ENCODE measurements at regions not wholly inside any gene's neighbourhood (a gene's known extent, or its start where the extent isn't known, plus 50 kb on each side); places are given as distances from the start of the nearest gene placed in this dataset.

DNA sequence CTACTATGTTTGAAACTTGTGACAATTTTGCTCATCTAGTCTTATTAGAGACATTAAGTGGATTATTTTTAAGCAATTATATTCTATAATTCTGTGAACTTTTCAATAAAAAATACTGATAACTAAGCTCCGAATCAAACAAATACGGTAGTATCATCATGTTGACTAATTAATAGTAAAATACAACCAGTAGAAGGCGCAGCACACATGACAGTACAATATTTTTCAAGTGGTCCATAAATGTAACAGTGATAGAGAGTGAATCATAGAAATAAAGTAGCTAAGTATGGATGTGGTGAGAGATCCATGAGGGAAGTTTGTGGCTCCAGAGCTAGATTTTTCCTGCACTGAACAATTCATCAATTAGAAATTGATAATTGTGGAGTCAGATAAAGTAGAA is 666.2 kb downstream of the KCTD8 start:
- Histone ChIP-seq H3K9me1 (ENCODE audit: control insufficient read depth, extremely low read depth, insufficient read depth, low read length) (no peaks in the 10 kb centered on the region), H3K27me3 (ENCODE audit: control insufficient read depth, extremely low read depth, insufficient read depth, low read length) (no peaks in the 10 kb centered on the region), H3K27ac (ENCODE audit: control insufficient read depth, insufficient read depth, low read length) (no peak overlapping the region), H4K20me1 (ENCODE audit: control insufficient read depth, extremely low read depth, insufficient read depth, low read length) (no peaks in the 10 kb centered on the region), H3K79me2 (ENCODE audit: control insufficient read depth, insufficient read depth, low read length) (no peaks in the 10 kb centered on the region), H2AFZ (ENCODE audit: control insufficient read depth, low read length) (no peak overlapping the region), H3K9me3 (ENCODE audit: control insufficient read depth, low read depth, low read length) (no peaks in the 10 kb centered on the region), H3K36me3 (ENCODE audit: control insufficient read depth in 2 of 2, extremely low read depth in 1 of 2, insufficient read depth in 2 of 2, low read length in 2 of 2) (no peaks in the 10 kb centered on the region), H3K9ac (ENCODE audit: control insufficient read depth, extremely low read depth, insufficient read depth, low read length) (no peak overlapping the region), H3K4me3 (ENCODE audit: control insufficient read depth in 2 of 3, extremely low read depth in 1 of 3, insufficient read depth in 2 of 3, low read depth in 1 of 3, low read length in 3 of 3) (no peak overlapping the region), H3K4me2 (ENCODE audit: control insufficient read depth, extremely low read depth, insufficient read depth, low read depth, low read length) (no peak overlapping the region), H3K4me1 (ENCODE audit: control insufficient read depth, extremely low read depth, insufficient read depth, low read length) (no peaks in the 10 kb centered on the region)
- TF ChIP-seq EZH2 (IDR thresholded peaks at IDR 0.05; ENCODE audit: low read length) (no peak), CTCF (optimal IDR thresholded peaks at IDR 0.05 in 1 of 3, IDR thresholded peaks at IDR 0.05 in 1 of 3, conservative IDR thresholded peaks at IDR 0.05 in 1 of 3; ENCODE audit: extremely low read depth in 1 of 3, insufficient read depth in 2 of 3, low read length in 3 of 3) (no peak)
- no peak for DNase-seq (ENCODE audit: low read depth, low spot score)
- dilution Hi-C loops (cut with MboI; ENCODE audit: extremely low pct_ligation_motif_present, low sequenced_read_pairs): no loop called here
- FAIRE-seq: no peak

- Histone ChIP-seq H3K27ac (ENCODE audit: control insufficient read depth, insufficient read depth, low read length) (no peak overlapping the region), H3K36me3 (ENCODE audit: control insufficient read depth in 2 of 2, extremely low read depth in 1 of 2, insufficient read depth in 2 of 2, low read length in 2 of 2) (no peaks in the 10 kb centered on the region), H3K4me3 (ENCODE audit: control insufficient read depth in 2 of 3, extremely low read depth in 1 of 3, insufficient read depth in 2 of 3, low read depth in 1 of 3, low read length in 3 of 3) (no peak overlapping the region), H3K9ac (ENCODE audit: control insufficient read depth, extremely low read depth, insufficient read depth, low read length) (no peak overlapping the region), H3K4me1 (ENCODE audit: control insufficient read depth, extremely low read depth, insufficient read depth, low read length) (no peaks in the 10 kb centered on the region), H2AFZ (ENCODE audit: control insufficient read depth, low read length) (no peak overlapping the region), H3K9me3 (ENCODE audit: control insufficient read depth, low read depth, low read length) (no peaks in the 10 kb centered on the region), H4K20me1 (ENCODE audit: control insufficient read depth, extremely low read depth, insufficient read depth, low read length) (no peaks in the 10 kb centered on the region), H3K9me1 (ENCODE audit: control insufficient read depth, extremely low read depth, insufficient read depth, low read length) (no peaks in the 10 kb centered on the region), H3K4me2 (ENCODE audit: control insufficient read depth, extremely low read depth, insufficient read depth, low read depth, low read length) (no peak overlapping the region), H3K27me3 (ENCODE audit: control insufficient read depth, extremely low read depth, insufficient read depth, low read length) (no peaks in the 10 kb centered on the region), H3K79me2 (ENCODE audit: control insufficient read depth, insufficient read depth, low read length) (no peaks in the 10 kb centered on the region)
- DNase-seq (ENCODE audit: low read depth, low spot score): no peak
- dilution Hi-C loops (cut with MboI; ENCODE audit: extremely low pct_ligation_motif_present, low sequenced_read_pairs): no loop called here
- no peak for FAIRE-seq
- no peak for TF ChIP-seq EZH2 (IDR thresholded peaks at IDR 0.05; ENCODE audit: low read length)
- TF ChIP-seq CTCF (optimal IDR thresholded peaks at IDR 0.05 in 1 of 3, IDR thresholded peaks at IDR 0.05 in 1 of 3, conservative IDR thresholded peaks at IDR 0.05 in 1 of 3; ENCODE audit: extremely low read depth in 1 of 3, insufficient read depth in 2 of 3, low read length in 3 of 3): no peak
Measured at GRCh38 chr4:43816116-43816515, 632.5 kb downstream of the KCTD8 start.

Measured in keratinocyte (primary cell).